Left ventricle myocardium superior (tissue), 1 donor: ENCODE measurements at regions not wholly inside any gene's neighbourhood (a gene's known extent, or its start where the extent isn't known, plus 50 kb on each side); places are given as distances from the start of the nearest gene placed in this dataset.
A peak's percentile ranks its signal among the peaks of the same experiment; 100 is the strongest.

Source experiments
- ATAC-seq: fragments of 200-7000 bp; cut with Tn5 transposase; one replicate; pipeline ENCODE4 v1.9.1; 2020; ENCODE audit warnings: mild to moderate bottlenecking, moderate library complexity
- DNase-seq: peaks from one replicate; pipeline ENCODE4 v3.0.0-alpha.2; 2020
- intact Hi-C: fragments of 100-400 bp; cut with micrococcal nuclease; formaldehyde crosslinking; loops from one replicate; pipeline ENCODE4 v1.11.0; 2022
- donor health status: DM: no; HTN: yes; CAD: no; lungs with severe emphysema.

- DNase-seq (no peak), ATAC-seq (no peak)
- intact Hi-C loops, result no loop called here
These were observed 1176.4 kb downstream of the BRD1 start for GRCh38 chr22:48651036-48651890.

GRCh38 chr22:48650323-48651035, 1177.2 kb downstream of the BRD1 start:
- DNase-seq (peak; percentile 9), ATAC-seq (no peak)
- intact Hi-C loops, result no loop called here

GRCh38 chr22:48649466-48649865, 1178.2 kb downstream of the BRD1 start:
- ATAC-seq, result no peak
- intact Hi-C loops, result no loop called here
- peak; percentile 19 for DNase-seq

- intact Hi-C loops, result no loop called here
- ATAC-seq, result no peak
- peak; percentile 12 for DNase-seq
These were observed 1178.6 kb downstream of the BRD1 start for GRCh38 chr22:48649031-48649430.

- ATAC-seq (no peak), DNase-seq (peak; percentile 9)
- intact Hi-C loops, result no loop called here
These were observed 1179.8 kb downstream of the BRD1 start for GRCh38 chr22:48647606-48648515.

- DNase-seq (no peak), ATAC-seq (no peak)
- intact Hi-C loops, result no loop called here
These were observed 1180.6 kb downstream of the BRD1 start for GRCh38 chr22:48647051-48647450.

- no peak for DNase-seq
- intact Hi-C loops, result no loop called here
- no peak for ATAC-seq
These were observed 1181.3 kb downstream of the BRD1 start for GRCh38 chr22:48646216-48646925.

- ATAC-seq (no peak), DNase-seq (no peak)
- intact Hi-C loops, result no loop called here
These were observed 1181.9 kb downstream of the BRD1 start for GRCh38 chr22:48645766-48646165.

- DNase-seq, result no peak
- intact Hi-C loops, result no loop called here
These were observed 1182.7 kb downstream of the BRD1 start for GRCh38 chr22:48644997-48645396.

GRCh38 chr22:48644108-48644507, 1183.6 kb downstream of the BRD1 start:
- DNase-seq, result no peak
- intact Hi-C loops, result no loop called here
- no peak for ATAC-seq

More at GRCh38 chr22:48644997-48645396, 1182.7 kb downstream of the BRD1 start:
- no peak for ATAC-seq

GRCh38 chr22:48643066-48643731, 1184.5 kb downstream of the BRD1 start:
- DNase-seq (peak; percentile 6), ATAC-seq (no peak)
- intact Hi-C loops, result no loop called here

- DNase-seq (no peak), ATAC-seq (no peak)
- intact Hi-C loops, result no loop called here
These were observed 1185.1 kb downstream of the BRD1 start for GRCh38 chr22:48642550-48642949.

- DNase-seq (no peak), ATAC-seq (no peak)
- intact Hi-C loops, result no loop called here
These were observed 1185.7 kb downstream of the BRD1 start for GRCh38 chr22:48641906-48642475.

- DNase-seq (no peak), ATAC-seq (no peak)
- intact Hi-C loops, result no loop called here
These were observed 1186.5 kb downstream of the BRD1 start for GRCh38 chr22:48640890-48641841.

GRCh38 chr22:48639896-48640748, 1187.6 kb downstream of the BRD1 start:
- no peak for DNase-seq

More at GRCh38 chr22:48639896-48640748, 1187.6 kb downstream of the BRD1 start:
- ATAC-seq, result no peak
- intact Hi-C loops, result no loop called here
